Skeletal muscle tissue (tissue), 3 donors: ENCODE measurements at regions not wholly inside any gene's neighbourhood (a gene's known extent, or its start where the extent isn't known, plus 50 kb on each side); places are given as distances from the start of the nearest gene placed in this dataset.

Experiments
- H3K27ac ChIP-seq: one replicate; pipeline ENCODE4 v1.7.0; 2013; ENCODE audit warnings: mild to moderate bottlenecking, low read depth, low read length, inconsistent platforms
- H3K27me3 ChIP-seq, 3 donors: one replicate each; pipeline ENCODE4 v1.7.0; 2013; ENCODE audit warnings: low read length in 3 of 3; ENCODE audit not compliant: control insufficient read depth in 3 of 3, insufficient read depth in 3 of 3
- H3K36me3 ChIP-seq, 3 donors: one replicate each; pipeline ENCODE4 v1.7.0; 2013; ENCODE audit warnings: low read length in 3 of 3; ENCODE audit not compliant: control insufficient read depth in 3 of 3, insufficient read depth in 3 of 3
- H3K4me1 ChIP-seq, 3 donors: one replicate each; pipeline ENCODE4 v1.7.0; 2013; ENCODE audit warnings: low read length in 3 of 3, mild to moderate bottlenecking in 3 of 3; ENCODE audit not compliant: control insufficient read depth in 3 of 3, insufficient read depth in 3 of 3
- H3K4me3 ChIP-seq, 3 donors: one replicate each; pipeline ENCODE4 v1.7.0; 2013; ENCODE audit warnings: low read length in 3 of 3
- H3K9ac ChIP-seq, 3 donors: one replicate each; pipeline ENCODE4 v1.7.0; 2013; ENCODE audit warnings: low read length in 3 of 3, mild to moderate bottlenecking in 3 of 3, moderate library complexity in 2 of 3, low read depth in 1 of 3
- H3K9me3 ChIP-seq, 3 donors: one replicate each; pipeline ENCODE4 v1.7.0; 2013; ENCODE audit warnings: low read length in 3 of 3; ENCODE audit not compliant: control insufficient read depth in 3 of 3
- donor health status: Osteomylitis.

DNA sequence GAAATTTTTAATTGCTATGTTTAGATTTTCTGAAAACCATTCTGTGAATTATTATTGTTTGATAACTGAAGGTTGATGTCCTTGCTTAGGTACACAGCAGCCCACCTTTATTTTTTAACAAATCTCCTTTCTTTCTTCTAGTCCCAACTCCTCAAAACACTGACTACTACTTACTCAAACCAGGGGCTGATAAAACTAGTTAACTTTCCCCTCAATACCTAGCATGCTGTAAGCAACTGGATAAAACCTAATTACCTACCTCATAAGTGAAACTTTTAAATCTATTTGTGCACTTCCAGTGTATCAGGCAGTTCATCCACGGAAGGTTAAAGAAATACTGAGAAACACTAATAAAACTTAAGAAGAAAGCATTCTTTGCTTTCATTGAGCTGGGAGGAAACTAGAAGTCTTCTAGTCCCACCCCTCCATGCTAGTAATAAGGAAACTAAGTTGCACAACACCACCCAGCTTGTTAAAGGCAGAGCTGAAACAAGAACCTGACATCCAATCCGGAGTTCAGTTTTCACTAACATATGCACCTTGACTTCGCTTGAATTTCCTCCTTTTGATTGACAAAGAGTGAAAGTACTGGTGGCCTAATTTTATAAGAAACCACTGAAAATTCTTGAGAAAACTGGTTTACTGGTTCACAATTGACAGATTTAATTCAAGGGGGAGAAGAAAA, 180.2 kb upstream of the TET2 start:
- Histone ChIP-seq H3K9me3 (peaks cover 0 to 2% (median 0%) of the 10 kb centered on the region in 3 donors), H3K4me1 (no peaks in the 10 kb centered on the region), H3K4me3 (no peak overlapping the region), H3K9ac (no peak overlapping the region), H3K27me3 (peaks cover 0 to 4% (median 0%) of the 10 kb centered on the region in 3 donors), H3K27ac (no peak overlapping the region), H3K36me3 (no peaks in the 10 kb centered on the region)

DNA sequence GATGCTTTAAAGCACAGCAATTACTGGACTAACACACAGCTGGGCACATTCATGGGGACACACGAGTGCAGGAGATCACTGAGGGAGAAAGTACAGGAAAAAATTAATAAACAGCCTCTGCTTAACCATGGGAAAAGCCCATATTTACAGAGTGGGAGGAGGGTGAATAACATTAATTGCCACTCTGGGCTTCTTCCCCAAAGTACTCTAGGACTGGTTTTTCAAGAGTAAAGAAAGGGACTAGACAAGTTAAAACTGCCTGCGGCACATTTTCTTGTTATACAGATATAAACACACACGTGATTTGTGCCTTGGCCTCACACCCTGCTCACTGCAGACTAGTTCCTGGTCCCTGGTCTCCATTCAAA, 179.7 kb upstream of the TET2 start:
- Histone ChIP-seq H3K9ac (no peak overlapping the region), H3K4me1 (no peaks in the 10 kb centered on the region), H3K27me3 (peaks cover 0 to 4% (median 0%) of the 10 kb centered on the region in 3 donors), H3K36me3 (no peaks in the 10 kb centered on the region), H3K9me3 (peaks cover 0 to 2% (median 0%) of the 10 kb centered on the region in 3 donors), H3K4me3 (no peak overlapping the region), H3K27ac (no peak overlapping the region)

DNA sequence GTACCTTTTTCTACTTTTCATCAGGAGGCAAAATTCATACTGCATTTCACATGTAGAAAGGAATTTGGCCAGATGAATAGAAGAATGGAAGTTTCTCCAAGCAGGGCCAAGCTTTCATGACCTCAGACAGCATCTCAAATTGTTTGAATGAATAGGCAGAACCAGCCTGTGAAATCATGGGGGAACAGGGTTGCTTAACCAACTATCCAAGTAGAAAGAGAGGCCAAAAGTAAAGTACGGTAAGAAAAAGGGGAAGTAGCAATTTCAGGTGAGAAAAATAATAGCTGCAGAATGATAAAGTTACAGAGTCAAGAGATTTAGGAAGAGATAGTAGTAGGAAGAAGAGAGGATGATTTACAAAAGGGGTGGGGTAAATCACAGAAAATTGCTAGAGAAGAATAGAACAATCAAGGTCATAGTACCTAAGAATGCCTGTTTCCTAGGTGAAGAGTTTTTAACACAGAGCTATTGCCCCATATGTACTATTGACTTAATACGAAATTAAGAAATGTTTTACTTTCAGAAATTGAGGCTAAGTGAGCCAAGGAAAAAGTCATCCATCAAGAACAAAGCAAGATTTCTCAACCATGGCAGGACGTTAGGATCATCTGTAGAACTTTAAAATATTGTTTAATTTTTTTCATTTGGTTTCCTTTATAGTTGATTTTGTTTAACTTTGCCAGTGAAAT, 177.1 kb upstream of the TET2 start:
- Histone ChIP-seq H3K4me1 (no peaks in the 10 kb centered on the region), H3K9ac (no peak overlapping the region), H3K27me3 (no peaks in the 10 kb centered on the region), H3K27ac (no peak overlapping the region), H3K9me3 (no peaks in the 10 kb centered on the region), H3K4me3 (no peak overlapping the region), H3K36me3 (no peaks in the 10 kb centered on the region)

DNA sequence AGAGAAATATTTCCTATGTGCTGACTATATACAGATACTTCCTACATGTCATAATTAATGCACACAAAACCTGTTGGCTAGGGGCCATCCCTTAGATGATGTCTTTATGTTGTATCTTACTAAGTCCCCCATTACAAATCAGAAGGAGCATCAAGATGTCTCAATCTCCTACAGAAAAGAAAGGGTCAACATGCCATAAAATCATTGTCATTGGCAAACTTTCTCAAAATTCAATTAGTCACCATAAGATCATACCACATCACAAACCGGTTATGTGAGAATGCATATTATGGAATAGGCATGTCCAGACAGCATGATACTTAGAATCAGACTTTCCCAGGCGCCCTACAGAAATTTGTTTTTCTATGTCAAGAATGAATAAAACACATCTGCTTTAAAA, 175.2 kb upstream of the TET2 start:
- Histone ChIP-seq H3K9ac (no peak overlapping the region), H3K27ac (no peak overlapping the region), H3K9me3 (no peaks in the 10 kb centered on the region), H3K27me3 (no peaks in the 10 kb centered on the region), H3K36me3 (no peaks in the 10 kb centered on the region), H3K4me1 (no peaks in the 10 kb centered on the region), H3K4me3 (no peak overlapping the region)

DNA sequence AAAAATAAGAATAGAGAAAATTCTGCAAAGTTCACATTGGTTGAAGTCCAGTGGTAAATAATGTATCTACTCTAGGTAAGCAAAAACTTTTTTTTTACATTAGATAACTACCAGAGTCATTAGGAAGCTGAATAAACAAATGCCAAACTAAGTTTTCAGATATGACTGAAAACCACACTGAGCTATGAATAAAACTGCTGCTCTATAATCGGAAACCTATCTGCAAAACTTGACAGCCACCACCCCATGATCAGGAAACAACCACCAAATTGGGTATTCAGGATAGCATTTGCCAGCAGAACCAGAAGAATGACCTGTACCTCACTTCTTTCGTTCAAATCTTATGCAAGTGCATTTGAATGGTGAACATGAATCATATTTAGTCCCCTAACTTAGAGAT, 173.0 kb upstream of the TET2 start:
- no peak overlapping the region for H3K4me3 ChIP-seq

DNA sequence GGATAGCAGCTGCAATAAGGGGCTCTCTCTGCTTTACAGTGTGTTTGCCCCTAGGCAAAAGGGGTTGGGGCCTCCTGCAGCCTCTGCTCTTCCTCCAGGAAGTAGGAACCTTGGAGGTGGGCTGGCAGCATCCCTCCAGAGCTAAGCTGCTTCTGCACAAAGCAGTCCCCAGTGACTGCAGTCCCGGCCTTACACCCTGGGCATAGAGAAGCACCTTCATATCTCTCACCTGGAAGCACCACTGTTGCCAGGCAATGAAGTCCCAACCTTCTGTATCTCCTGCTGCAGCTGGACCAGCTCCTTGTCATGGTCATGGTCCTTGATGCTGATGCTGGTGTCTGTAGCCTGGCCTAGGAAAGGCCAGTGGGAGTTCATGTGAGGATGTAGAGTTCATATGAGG, 171.1 kb upstream of the TET2 start:
- Histone ChIP-seq H3K36me3 (no peaks in the 10 kb centered on the region), H3K27ac (no peak overlapping the region), H3K27me3 (no peaks in the 10 kb centered on the region), H3K9ac (no peak overlapping the region), H3K4me3 (no peak overlapping the region), H3K4me1 (no peaks in the 10 kb centered on the region), H3K9me3 (no peaks in the 10 kb centered on the region)

More for the DNA sequence above, 173.0 kb upstream of the TET2 start:
- Histone ChIP-seq H3K9me3 (no peaks in the 10 kb centered on the region), H3K4me1 (no peaks in the 10 kb centered on the region), H3K36me3 (no peaks in the 10 kb centered on the region), H3K27ac (no peak overlapping the region), H3K27me3 (no peaks in the 10 kb centered on the region), H3K9ac (no peak overlapping the region)

DNA sequence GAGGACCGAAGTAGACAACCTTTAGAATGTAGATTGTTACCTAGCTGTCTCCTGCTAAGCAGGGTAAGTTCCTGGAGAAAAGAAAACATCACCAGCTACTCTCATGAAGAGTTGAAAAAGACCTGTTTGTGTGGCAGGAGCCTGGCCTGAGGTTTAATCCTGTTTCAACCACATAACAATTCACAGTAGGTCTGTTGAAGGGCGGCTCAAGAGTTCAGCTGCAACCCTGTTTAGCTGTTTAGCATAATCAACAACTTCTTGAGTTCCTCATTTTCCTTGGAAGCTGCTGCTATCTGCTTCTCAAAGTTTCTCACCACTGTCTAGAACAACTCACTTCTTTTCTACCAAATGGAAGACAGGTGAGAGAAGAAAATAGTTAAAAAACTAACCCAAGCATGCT, 170.4 kb upstream of the TET2 start:
- no peak overlapping the region for H3K9ac ChIP-seq
- H3K4me1 ChIP-seq = no peaks in the 10 kb centered on the region
- H3K4me3 ChIP-seq = no peak overlapping the region
- H3K27ac ChIP-seq = no peak overlapping the region
- no peaks in the 10 kb centered on the region for H3K9me3 ChIP-seq
- no peaks in the 10 kb centered on the region for H3K27me3 ChIP-seq
- H3K36me3 ChIP-seq = no peaks in the 10 kb centered on the region

DNA sequence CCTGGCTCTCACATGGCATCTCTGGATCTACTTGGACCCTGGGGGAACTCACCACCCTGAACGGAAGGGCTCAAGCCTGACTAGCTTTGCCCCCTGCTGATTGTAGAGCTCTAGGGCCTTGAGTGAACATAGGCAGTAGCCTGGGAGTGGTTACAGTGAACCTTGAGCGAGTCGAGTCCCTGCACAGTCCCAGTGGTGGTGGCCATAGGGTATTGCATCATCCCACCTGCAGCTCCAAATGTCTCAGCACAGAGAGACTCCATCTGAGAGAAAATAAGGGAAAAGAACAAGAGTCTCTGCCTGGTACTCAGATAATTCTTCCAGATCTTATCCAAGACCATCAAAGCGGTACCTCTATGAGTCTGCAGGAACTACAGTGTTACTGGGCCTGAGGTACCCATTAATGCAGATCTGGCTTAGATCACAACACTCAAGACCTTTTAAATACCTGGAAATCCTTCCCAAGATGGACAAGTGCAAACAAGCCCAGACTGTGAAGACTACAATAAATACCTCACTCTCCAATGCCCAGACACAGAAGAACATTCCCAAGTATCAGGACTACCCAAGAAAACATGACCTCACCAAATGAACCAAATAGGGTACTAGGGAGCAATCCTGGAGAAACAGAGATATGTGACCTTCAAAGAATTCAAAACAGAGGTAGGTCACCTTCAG, 167.5 kb upstream of the TET2 start:
- Histone ChIP-seq H3K4me3 (no peak overlapping the region), H3K9me3 (no peaks in the 10 kb centered on the region), H3K9ac (no peak overlapping the region), H3K36me3 (no peaks in the 10 kb centered on the region), H3K27ac (no peak overlapping the region), H3K27me3 (no peaks in the 10 kb centered on the region), H3K4me1 (no peaks in the 10 kb centered on the region)

DNA sequence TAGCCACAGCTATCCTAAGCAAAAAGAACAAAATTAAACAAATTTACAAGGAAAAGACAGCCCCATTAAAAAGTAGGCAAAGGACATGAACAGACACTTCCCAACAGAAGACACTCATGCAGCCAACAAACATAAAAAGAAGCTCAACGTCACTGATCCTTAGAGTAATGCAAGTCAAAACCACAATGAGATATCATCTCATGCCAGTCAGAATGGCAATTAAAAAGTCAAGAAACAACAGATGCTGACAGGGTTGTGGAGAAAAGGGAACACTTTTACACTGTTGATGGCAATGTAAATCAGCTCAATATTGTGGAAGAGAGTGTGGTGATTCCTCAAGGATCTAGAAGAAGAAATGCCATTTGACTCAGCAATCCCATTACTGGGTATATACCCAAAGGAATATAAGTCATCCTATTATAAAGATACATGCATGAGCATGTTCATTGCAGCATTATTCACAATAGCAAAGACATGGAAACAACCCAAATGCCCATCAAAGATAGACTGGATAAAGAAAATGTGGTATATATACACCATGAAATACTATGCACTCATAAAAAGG, 163.0 kb upstream of the TET2 start:
- no peak overlapping the region for H3K4me3 ChIP-seq
- no peaks in the 10 kb centered on the region for H3K4me1 ChIP-seq
- H3K27ac ChIP-seq = no peak overlapping the region
- H3K27me3 ChIP-seq = no peaks in the 10 kb centered on the region
- no peaks in the 10 kb centered on the region for H3K9me3 ChIP-seq
- H3K36me3 ChIP-seq = no peaks in the 10 kb centered on the region
- H3K9ac ChIP-seq = no peak overlapping the region

DNA sequence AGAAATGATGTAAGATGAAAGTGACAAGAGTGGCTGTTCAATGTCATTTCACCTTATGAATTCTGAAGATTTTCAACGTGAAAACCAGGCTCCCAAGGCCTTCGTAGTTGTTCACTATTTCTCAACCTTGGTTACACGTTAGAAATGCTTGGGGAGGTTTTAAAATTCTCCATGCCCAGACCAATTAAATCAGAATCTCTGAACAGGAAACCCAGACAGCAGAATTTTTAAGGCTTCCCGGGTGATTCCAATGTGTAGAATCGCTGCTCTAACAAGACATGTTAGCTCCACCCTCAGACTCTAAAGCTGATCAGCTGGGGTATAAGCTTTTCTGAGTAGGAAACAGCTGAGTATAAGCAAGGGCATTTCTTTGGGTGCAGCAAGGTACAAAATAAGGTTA, 160.4 kb upstream of the TET2 start:
- Histone ChIP-seq H3K27ac (no peak overlapping the region), H3K36me3 (no peaks in the 10 kb centered on the region), H3K4me1 (peaks cover 0 to 5% (median 0%) of the 10 kb centered on the region in 3 donors), H3K4me3 (no peak overlapping the region), H3K27me3 (no peaks in the 10 kb centered on the region), H3K9ac (no peak overlapping the region), H3K9me3 (no peaks in the 10 kb centered on the region)
